Right renal pelvis (tissue), 4 donors: ENCODE measurements at regions not wholly inside any gene's neighbourhood (a gene's known extent, or its start where the extent isn't known, plus 50 kb on each side); places are given as distances from the start of the nearest gene placed in this dataset.
A peak's percentile ranks its signal among the peaks of the same experiment; 100 is the strongest.
"Not testable (repeated sequence)": the region's sequence is repeated elsewhere in the genome, so short reads cannot be mapped to it uniquely, and the experiment has no call there.

Experiments used
- DNase-seq, 4 donors: peaks; one replicate each; pipeline ENCODE4 v3.0.0-alpha.2; 2013; ENCODE audit warnings: low read depth in 4 of 4, low spot score in 3 of 4, missing footprints in 1 of 4

DNA sequence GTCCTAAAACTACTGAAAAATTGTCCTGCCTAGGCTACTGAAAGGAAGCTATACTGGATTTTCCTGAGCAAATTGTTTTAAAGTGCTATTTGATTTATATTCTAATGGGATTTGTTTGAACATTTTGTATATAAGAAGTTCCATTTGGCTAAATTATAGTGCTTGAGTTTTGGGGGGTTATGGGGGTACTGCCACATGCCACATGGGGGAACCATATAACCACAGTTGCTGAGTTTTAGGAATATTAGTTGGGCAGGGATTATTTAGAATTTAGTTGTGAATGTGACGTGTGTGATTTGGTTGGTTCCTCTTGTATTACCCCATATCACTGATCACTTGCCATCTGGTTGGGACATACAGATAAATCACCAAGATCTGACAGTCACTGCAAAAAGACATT lies 224.5 kb upstream of the TAPT1 start:
- no peak for DNase-seq

GRCh38 chr4:16450031-16450430 lies 223.8 kb upstream of the TAPT1 start:
- no peak for DNase-seq

GRCh38 chr4:16449406-16449805 lies 223.1 kb upstream of the TAPT1 start:
- DNase-seq = peak; percentile 48 to 70 (median 57)

DNA sequence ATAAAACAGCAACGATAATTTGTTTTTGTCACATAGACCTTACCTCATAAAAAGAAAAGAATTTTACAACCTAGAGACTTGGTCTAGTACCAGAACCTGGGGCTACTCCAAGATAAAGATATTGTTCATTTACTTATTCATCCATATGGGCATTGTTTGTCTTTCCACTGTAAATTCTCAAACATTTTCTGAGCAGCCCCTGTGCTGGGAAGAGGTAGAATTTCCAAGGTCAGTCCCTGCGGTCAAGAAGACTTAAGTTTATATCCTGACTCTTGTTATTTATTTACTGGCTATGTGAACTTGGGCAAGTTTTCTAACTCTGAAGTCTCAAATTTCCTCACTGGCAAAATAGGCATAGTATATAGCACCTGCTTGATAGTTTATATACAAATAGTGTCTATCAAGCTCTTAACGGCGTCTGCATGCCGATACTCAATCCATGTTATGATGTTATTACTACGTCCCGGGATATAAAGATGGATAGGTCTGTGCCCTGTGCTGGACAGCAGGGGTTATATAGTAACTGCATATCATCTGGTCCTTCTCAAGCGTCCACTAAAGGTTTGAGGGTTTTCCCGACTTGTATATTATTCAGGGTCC lies 222.1 kb upstream of the TAPT1 start:
- no peak for DNase-seq

GRCh38 chr4:16443504-16444088 lies 217.3 kb upstream of the TAPT1 start:
- DNase-seq = no peak

DNA sequence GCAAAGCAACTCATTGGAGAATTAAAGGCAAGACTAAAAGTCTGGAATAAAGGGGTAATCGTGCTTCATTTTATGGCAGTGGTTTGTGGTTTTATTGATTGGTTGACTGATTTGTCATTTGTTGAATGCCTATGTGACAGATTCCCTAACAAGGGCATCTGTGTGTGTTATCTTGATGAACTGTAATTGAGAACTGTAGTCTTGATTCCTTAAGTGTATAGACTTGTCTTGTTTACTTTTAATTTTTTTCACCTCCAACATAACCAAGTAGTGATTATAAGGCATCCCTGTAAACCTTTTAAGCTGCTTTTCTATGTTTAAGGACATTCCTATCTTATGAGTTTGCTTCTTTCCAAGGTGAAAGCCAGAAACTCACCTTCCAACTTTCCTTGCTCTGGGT lies 216.0 kb upstream of the TAPT1 start:
- no peak for DNase-seq

DNA sequence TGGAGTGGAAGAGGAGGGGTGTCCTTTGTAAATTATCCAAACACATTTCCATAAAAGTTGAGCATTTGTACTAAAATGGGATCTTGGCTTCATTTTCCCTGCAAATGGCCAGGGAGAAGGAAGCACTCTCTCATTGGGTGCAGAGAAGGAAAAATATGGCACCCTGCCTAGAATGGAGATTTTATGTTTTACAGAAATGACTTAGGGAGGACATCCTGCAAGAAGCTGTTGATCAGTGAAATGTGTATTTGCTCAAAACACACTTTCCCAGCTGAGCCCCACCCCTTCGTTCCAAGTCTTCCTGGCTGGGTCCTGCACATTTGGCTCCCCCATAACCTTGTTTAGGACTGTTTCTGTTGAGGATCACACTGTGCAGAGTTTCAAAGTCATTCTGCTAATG lies 213.5 kb upstream of the TAPT1 start:
- no peak for DNase-seq

DNA sequence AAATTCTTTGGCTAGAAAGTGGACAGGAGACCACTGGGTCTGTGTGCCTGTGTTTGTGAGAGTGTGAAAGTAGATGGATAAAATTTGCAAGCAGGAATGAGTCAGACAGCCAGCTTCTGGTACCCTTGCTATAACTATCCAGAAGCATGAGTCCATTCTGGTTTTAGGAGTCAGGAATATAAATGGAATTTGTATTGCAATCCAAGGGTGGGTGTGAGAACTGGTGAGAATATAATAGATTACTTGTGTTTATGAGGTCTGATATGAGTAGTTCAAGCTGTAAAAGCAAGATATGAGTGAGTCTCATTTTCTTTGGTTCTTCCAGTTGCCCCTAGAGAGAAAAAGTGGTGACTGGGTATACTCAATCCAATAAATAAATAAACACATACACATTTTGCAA lies 212.7 kb upstream of the TAPT1 start:
- DNase-seq = no peak

DNA sequence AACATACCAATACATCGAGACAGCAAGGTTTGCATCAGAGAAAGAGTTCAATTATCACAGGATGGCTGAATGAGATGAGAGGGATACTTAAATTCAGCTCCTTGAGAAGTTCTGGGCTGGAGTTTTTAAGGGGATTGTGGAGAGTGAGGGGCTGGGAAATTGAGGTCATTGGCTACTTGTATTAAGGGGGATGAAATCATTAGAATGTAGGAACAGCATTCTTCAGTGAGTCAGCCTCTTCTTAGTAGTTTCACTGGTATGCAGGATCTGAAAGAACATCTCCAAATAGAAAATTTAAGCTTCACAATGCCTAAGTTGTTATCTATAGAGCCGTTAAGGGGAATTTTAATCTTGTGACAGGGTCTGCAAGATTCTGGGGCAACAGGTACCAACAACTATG lies 211.6 kb upstream of the TAPT1 start:
- no peak for DNase-seq

GRCh38 chr4:16431866-16432265 lies 205.6 kb upstream of the TAPT1 start:
- no peak for DNase-seq

GRCh38 chr4:16418814-16419213 lies 192.5 kb upstream of the TAPT1 start:
- no peak for DNase-seq

GRCh38 chr4:16417198-16417597 lies 190.9 kb upstream of the TAPT1 start:
- no peak for DNase-seq

DNA sequence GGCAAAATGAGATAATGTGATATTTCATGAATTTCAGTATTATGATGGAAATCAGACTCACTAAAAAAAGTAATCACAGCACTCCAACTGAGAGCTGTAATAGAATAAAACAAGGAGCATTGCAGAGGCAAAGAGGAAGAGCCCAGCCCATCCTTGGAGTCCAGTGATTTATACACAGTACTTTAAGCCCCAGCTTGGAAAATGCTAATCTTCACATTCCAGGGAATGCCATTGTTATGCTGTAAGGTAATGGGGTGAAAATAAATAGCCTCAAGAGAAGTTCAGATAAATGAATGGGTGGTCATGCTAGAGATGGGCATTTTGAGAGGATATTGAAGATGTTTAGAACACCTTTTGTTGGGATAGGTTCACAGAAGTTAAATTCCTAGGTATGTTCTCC lies 190.3 kb upstream of the TAPT1 start:
- DNase-seq = no peak

DNA sequence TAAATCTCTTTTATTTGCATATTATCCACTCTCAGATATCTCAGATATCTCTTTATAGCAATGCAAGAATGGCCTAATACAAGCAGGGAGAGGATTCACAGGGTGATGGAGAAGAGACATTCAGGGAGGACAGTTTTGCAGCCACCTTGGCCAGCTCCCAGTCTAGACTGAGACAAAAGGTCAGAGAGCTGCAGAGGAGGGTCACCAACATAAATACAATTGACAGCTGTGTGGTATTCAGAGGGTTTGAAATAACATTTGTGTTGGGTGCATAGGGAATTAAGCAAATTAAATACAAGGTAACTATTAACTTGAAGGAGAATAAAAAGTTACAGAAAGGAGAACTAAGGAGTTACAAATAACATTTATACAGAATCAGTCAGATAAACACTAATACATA lies 189.5 kb upstream of the TAPT1 start:
- DNase-seq = no peak

DNA sequence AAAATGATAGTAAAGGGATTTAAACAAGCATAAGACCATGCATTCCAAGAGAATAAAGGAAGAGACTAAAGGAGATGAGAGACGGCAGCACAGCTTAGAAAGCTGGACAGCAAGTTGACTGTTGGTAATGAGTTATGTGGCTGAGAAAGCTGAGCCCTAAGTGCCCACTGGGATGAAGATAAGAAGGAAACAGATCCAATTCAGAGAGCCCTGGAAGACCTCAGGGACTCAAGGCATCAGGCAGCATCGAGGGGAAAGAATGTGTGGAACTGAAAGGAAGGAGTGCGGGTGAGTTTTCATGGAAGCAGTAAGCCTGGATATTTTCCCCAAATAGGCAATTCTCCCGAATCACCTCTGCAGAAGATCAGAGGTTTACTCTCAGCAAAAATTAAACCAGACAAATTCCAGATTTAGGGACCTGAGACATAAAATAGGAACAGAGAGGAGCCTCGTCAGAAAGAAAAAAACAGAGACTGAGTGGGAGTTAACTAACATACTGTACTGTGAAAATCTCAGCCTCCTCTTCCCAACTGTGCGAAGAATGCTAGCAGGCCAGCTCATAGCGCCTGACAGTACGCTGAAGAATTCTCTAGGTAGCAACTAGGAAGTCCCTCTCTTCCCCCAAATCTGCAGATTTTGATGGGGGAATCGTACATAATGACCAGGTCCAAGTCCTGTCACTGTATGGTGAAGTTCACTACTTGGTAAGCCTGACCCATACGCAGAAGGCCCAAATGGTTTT lies 187.7 kb upstream of the TAPT1 start:
- DNase-seq = no peak

GRCh38 chr4:16411501-16412085 lies 185.3 kb upstream of the TAPT1 start:
- peak in 2 of 4 donors; percentile 37 to 40 for DNase-seq

DNA sequence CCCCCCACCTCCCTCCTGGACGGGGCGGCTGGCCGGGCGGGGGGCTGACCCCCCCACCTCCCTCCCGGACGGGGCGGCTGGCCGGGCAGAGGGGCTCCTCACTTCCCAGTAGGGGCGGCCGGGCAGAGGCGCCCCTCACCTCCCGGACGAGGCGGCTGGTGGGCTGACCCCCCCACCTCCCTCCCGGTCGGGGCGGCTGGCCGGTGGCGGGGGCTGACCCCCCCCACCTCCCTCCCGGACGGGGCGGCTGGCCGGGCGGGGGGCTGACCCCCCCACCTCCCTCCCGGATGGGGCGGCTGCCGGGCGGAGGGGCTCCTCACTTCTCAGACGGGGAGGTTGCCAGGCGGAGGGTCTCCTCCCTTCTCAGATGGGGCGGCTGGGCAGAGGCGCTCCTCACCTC lies 166.9 kb upstream of the TAPT1 start:
- not testable (repeated sequence) for DNase-seq

DNA sequence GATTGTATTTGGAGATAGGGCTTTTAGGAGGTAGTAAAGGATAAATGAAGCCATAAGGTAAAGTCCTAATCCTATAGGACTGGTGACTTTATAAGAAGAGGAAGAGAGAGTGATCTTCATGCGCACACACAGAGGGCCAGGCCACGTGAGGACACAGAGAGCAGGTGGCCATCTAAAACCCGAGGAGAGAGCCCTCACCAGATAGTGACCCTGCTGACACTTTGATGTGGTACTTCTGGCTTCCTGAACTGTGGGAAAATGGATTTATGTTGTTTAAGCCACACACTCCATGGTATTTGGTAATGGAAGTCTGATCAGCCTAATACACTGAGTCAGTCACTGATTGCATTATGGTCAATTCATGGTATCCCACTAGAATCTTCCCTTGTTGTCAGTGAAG lies 164.9 kb upstream of the TAPT1 start:
- no peak for DNase-seq

- DNase-seq = no peak
Observed at GRCh38 chr4:16387448-16387847, 161.2 kb upstream of the TAPT1 start.

DNA sequence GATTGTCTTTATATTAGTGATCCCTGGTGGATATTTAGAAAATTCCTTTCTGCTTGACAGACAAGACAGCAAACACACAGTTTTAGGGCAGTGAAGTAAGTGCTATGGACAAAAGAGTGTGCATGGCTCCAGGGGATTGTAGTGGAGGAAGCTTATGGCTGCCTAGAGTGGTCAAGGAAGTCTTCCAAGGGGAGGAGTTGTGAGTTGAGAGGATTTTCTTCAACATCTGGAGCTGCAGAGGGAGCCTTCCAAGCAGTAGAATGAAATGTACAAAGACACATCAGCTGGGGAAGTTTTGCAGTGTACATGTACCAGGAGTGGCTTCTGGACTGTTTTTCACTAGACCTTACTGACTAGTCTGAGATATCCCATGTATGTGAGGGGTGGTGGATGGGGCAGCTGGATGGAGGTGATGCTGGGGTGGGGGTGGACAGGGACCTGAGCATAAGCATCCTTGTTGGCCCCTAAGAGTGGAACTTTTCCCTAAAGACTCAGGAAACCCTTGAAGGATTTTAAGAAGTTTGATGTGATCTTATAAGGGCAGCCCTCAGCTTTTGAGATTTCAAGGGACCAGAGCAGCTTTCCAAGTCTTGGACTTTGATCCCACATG lies 160.5 kb upstream of the TAPT1 start:
- DNase-seq = no peak

GRCh38 chr4:16384576-16384975 lies 158.3 kb upstream of the TAPT1 start:
- DNase-seq = peak in 1 of 4 donors; percentile 30
